GM21737 (cell line): ENCODE measurements at regions not wholly inside any gene's neighbourhood (a gene's known extent, or its start where the extent isn't known, plus 50 kb on each side); places are given as distances from the start of the nearest gene placed in this dataset.

ENCODE experiments used
- ATAC-seq: cut with Tn5 transposase; IDR thresholded peaks from one replicate; pipeline ENCODE4 v1.9.1; 2021; ENCODE audit warnings: mild to moderate bottlenecking, moderate library complexity; ENCODE audit not compliant: unreplicated experiment

- ATAC-seq = no peak
Observed at GRCh38 chr2:51225377-51225776, 193.4 kb upstream of the NRXN1 start.

- ATAC-seq = no peak
Observed at GRCh38 chr2:51224790-51225189, 192.9 kb upstream of the NRXN1 start.

GRCh38 chr2:51222106-51222505, 190.2 kb upstream of the NRXN1 start:
- no peak for ATAC-seq

- no peak for ATAC-seq
Observed at GRCh38 chr2:51220606-51221005, 188.7 kb upstream of the NRXN1 start.

GRCh38 chr2:51220080-51220479, 188.1 kb upstream of the NRXN1 start:
- no peak for ATAC-seq

- no peak for ATAC-seq
Observed at GRCh38 chr2:51219468-51219867, 187.5 kb upstream of the NRXN1 start.

- ATAC-seq = no peak
Observed at GRCh38 chr2:51218047-51218446, 186.1 kb upstream of the NRXN1 start.

GRCh38 chr2:51213826-51214225, 181.9 kb upstream of the NRXN1 start:
- no peak for ATAC-seq

GRCh38 chr2:51212374-51212773, 180.4 kb upstream of the NRXN1 start:
- no peak for ATAC-seq

GRCh38 chr2:51208521-51208920, 176.6 kb upstream of the NRXN1 start:
- no peak for ATAC-seq

GRCh38 chr2:51201295-51201694, 169.4 kb upstream of the NRXN1 start:
- ATAC-seq = no peak

GRCh38 chr2:51194656-51195055, 162.7 kb upstream of the NRXN1 start:
- no peak for ATAC-seq

GRCh38 chr2:51170273-51170672, 138.3 kb upstream of the NRXN1 start:
- no peak for ATAC-seq

GRCh38 chr2:51165534-51166260, 133.8 kb upstream of the NRXN1 start:
- ATAC-seq = no peak

- ATAC-seq = no peak
Observed at GRCh38 chr2:51158251-51158650, 126.3 kb upstream of the NRXN1 start.

GRCh38 chr2:51153236-51153635, 121.3 kb upstream of the NRXN1 start:
- ATAC-seq = no peak

GRCh38 chr2:51151490-51152140, 119.7 kb upstream of the NRXN1 start:
- no peak for ATAC-seq

- ATAC-seq = no peak
Observed at GRCh38 chr2:51149725-51150124, 117.8 kb upstream of the NRXN1 start.

GRCh38 chr2:51145761-51146160, 113.8 kb upstream of the NRXN1 start:
- no peak for ATAC-seq

- ATAC-seq = no peak
Observed at GRCh38 chr2:51120754-51121280, 88.9 kb upstream of the NRXN1 start.

- no peak for ATAC-seq
Observed at GRCh38 chr2:51111532-51111931, 79.6 kb upstream of the NRXN1 start.

GRCh38 chr2:51108794-51109193, 76.9 kb upstream of the NRXN1 start:
- no peak for ATAC-seq
